CD14-positive monocyte (primary cell): ENCODE measurements at regions not wholly inside any gene's neighbourhood (a gene's known extent, or its start where the extent isn't known, plus 50 kb on each side); places are given as distances from the start of the nearest gene placed in this dataset.

Experiments
- DNase-seq, 3 donors: peaks; one replicate each; pipeline ENCODE4 v3.0.0-alpha.2; 2011 to 2022
- H2AFZ ChIP-seq: 2 replicates; pipeline ENCODE4 v1.6.0; 2012; ENCODE audit warnings: mild to moderate bottlenecking, low read depth, low read length, inconsistent platforms; ENCODE audit not compliant: insufficient read depth, poor library complexity, severe bottlenecking
- H3K27ac ChIP-seq, 2 donors: 1 replicate in 1 of 2; 2 replicates in 1 of 2; pipeline ENCODE4 v1.5.1; 2012 to 2013; ENCODE audit warnings: low read length in 2 of 2, control low read depth in 1 of 2, inconsistent platforms in 1 of 2, low read depth in 1 of 2, mild to moderate bottlenecking in 1 of 2
- H3K27me3 ChIP-seq, 2 donors: one replicate each; pipeline versions ENCODE4 v1.6.0 to v1.6.1; 2011 to 2013; ENCODE audit warnings: low read length in 2 of 2; ENCODE audit not compliant: control insufficient read depth in 2 of 2, insufficient read depth in 2 of 2
- H3K36me3 ChIP-seq, 2 donors: replicated peaks in 1 of 2; 1 replicate in 1 of 2; 2 replicates in 1 of 2; pipeline versions ENCODE4 v1.5.1 to v1.6.1; 2012 to 2013; ENCODE audit warnings: low read length in 2 of 2, control low read depth in 1 of 2, inconsistent platforms in 1 of 2, mild to moderate bottlenecking in 1 of 2; ENCODE audit not compliant: insufficient read depth in 2 of 2, control insufficient read depth in 1 of 2
- H3K4me1 ChIP-seq, 2 donors: 1 replicate in 1 of 2; 2 replicates in 1 of 2; pipeline versions ENCODE4 v1.5.1 to v1.6.1; 2012 to 2013; ENCODE audit warnings: low read length in 2 of 2, control low read depth in 1 of 2, inconsistent platforms in 1 of 2, mild to moderate bottlenecking in 1 of 2, moderate library complexity in 1 of 2; ENCODE audit not compliant: insufficient read depth in 2 of 2, control insufficient read depth in 1 of 2
- H3K4me2 ChIP-seq: replicated peaks from 2 replicates; pipeline ENCODE3; 2012; ENCODE audit warnings: low read length, moderate library complexity, mild to moderate bottlenecking; ENCODE audit not compliant: poor library complexity, severe bottlenecking; ENCODE audit errors: extremely low read depth
- H3K4me3 ChIP-seq, 3 experiments: fragments of 200-600 bp in 1 of 3; sonication (generic) in 1 of 3; replicated peaks in 1 of 3; 1 replicate in 2 of 3; 2 replicates in 1 of 3; pipeline ENCODE4 v1.5.1; 2011 to 2013; ENCODE audit warnings: low read length in 3 of 3, mild to moderate bottlenecking in 3 of 3, control low read depth in 2 of 3, low read depth in 2 of 3, inconsistent platforms in 1 of 3, moderate library complexity in 1 of 3
- H3K79me2 ChIP-seq: 2 replicates; pipeline ENCODE4 v1.6.0; 2012; ENCODE audit warnings: mild to moderate bottlenecking, control low read depth, inconsistent platforms, low read length, moderate library complexity; ENCODE audit not compliant: insufficient read depth
- H3K9ac ChIP-seq: 2 replicates; pipeline ENCODE4 v1.6.0; 2017; ENCODE audit warnings: low read length, mild to moderate bottlenecking; ENCODE audit not compliant: insufficient read depth, poor library complexity, severe bottlenecking
- H3K9me3 ChIP-seq, 2 donors: replicated peaks in 1 of 2; 1 replicate in 1 of 2; 2 replicates in 1 of 2; pipeline versions ENCODE4 v1.5.1 to v1.6.1; 2012 to 2013; ENCODE audit warnings: low read length in 2 of 2, control low read depth in 1 of 2; ENCODE audit not compliant: control insufficient read depth in 1 of 2, insufficient read depth in 1 of 2
- H4K20me1 ChIP-seq: 2 replicates; pipeline ENCODE4 v1.6.0; 2012; ENCODE audit warnings: mild to moderate bottlenecking, low read length, control low read depth, moderate library complexity; ENCODE audit not compliant: insufficient read depth
- H3K27ac Mint-ChIP-seq, 7 donors: one replicate each; pipeline ENCODE4 v1.8.0; 2020; ENCODE audit warnings: mild to moderate bottlenecking in 7 of 7, mixed read lengths in 7 of 7, moderate library complexity in 6 of 7, inconsistent platforms in 2 of 7
- H3K27me3 Mint-ChIP-seq, 3 donors: one replicate each; pipeline ENCODE4 v1.8.0; 2021 to 2022; ENCODE audit warnings: low read depth in 3 of 3, mild to moderate bottlenecking in 3 of 3, mixed read lengths in 3 of 3, moderate library complexity in 3 of 3, inconsistent platforms in 1 of 3
- H3K36me3 Mint-ChIP-seq, 2 donors: one replicate each; pipeline ENCODE4 v1.8.0; 2020; ENCODE audit warnings: mixed read lengths in 2 of 2, inconsistent platforms in 1 of 2, mild to moderate bottlenecking in 1 of 2
- H3K4me1 Mint-ChIP-seq: one replicate; pipeline ENCODE4 v1.8.0; 2020; ENCODE audit warnings: mild to moderate bottlenecking, mixed read lengths
- H3K4me3 Mint-ChIP-seq, 2 donors: one replicate each; pipeline ENCODE4 v1.8.0; 2020; ENCODE audit warnings: mild to moderate bottlenecking in 2 of 2, mixed read lengths in 2 of 2, moderate library complexity in 1 of 2
- H3K9me3 Mint-ChIP-seq, 7 donors: one replicate each; pipeline ENCODE4 v1.8.0; 2020 to 2022; ENCODE audit warnings: mixed read lengths in 7 of 7, mild to moderate bottlenecking in 6 of 7, moderate library complexity in 6 of 7, inconsistent platforms in 2 of 7
- WGBS: methylation state at CpG from one replicate; pipeline ENCODE4 v1.1.5; 2013; ENCODE audit warnings: missing lambda C conversion rate; ENCODE audit not compliant: insufficient coverage; 5-methylcytosine and 5-hydroxymethylcytosine counted together
- intact Hi-C, 2 donors: fragments of 100-400 bp; cut with micrococcal nuclease; formaldehyde crosslinking; loops; one replicate each; pipeline versions ENCODE4 v1.15.0 to v1.15.1; 2023
- TF ChIP-seq, protein P1 (sequence below): fragments of 200-600 bp; IDR thresholded peaks from one replicate; pipeline ENCODE4 v1.8.0; 2022; ENCODE audit warnings: antibody characterized with exemption, mild to moderate bottlenecking

DNA sequence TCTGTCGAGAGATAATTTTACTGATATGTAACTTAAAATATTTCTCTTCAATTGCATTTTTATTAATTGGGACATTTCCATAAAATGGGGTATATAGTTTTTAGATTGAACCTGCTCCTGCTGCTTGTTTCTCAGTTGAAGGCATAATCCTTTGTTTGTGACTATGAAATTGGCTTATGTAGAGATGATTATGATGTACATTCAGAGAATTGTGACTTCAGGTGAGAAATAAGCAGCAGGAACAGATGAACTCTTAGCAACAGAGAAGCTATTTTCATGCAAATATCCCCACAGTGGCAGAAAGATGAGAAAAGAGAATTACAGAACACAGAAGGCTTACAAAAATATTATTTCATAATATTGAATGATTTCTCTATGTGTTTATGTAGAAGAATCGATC is 1499.5 kb upstream of the ADGRL3 start:
- Mint-ChIP-seq H3K9me3 (peaks cover 0 to 2% (median 0%) of the 10 kb centered on the region in 7 donors), H3K27me3 (no peaks in the 10 kb centered on the region), H3K36me3 (no peaks in the 10 kb centered on the region), H3K27ac (no peak overlapping the region), H3K4me1 (peaks cover 5% of the 10 kb centered on the region), H3K4me3 (no peak overlapping the region)
- intact Hi-C loops: no loop called here
- WGBS: no CpG with 5 or more reads among the region's 2 CpGs
- H3K27me3 ChIP-seq: no peaks in the 10 kb centered on the region
- H3K4me2 ChIP-seq: no peak overlapping the region
- TF ChIP-seq, protein P1, sequence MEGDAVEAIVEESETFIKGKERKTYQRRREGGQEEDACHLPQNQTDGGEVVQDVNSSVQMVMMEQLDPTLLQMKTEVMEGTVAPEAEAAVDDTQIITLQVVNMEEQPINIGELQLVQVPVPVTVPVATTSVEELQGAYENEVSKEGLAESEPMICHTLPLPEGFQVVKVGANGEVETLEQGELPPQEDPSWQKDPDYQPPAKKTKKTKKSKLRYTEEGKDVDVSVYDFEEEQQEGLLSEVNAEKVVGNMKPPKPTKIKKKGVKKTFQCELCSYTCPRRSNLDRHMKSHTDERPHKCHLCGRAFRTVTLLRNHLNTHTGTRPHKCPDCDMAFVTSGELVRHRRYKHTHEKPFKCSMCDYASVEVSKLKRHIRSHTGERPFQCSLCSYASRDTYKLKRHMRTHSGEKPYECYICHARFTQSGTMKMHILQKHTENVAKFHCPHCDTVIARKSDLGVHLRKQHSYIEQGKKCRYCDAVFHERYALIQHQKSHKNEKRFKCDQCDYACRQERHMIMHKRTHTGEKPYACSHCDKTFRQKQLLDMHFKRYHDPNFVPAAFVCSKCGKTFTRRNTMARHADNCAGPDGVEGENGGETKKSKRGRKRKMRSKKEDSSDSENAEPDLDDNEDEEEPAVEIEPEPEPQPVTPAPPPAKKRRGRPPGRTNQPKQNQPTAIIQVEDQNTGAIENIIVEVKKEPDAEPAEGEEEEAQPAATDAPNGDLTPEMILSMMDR: no peak
- no peak overlapping the region for H3K27ac ChIP-seq
- H2AFZ ChIP-seq: no peak overlapping the region
- no peaks in the 10 kb centered on the region for H3K36me3 ChIP-seq
- H3K9ac ChIP-seq: no peak overlapping the region
- no peaks in the 10 kb centered on the region for H4K20me1 ChIP-seq
- H3K4me3 ChIP-seq: no peak overlapping the region
- H3K4me1 ChIP-seq: no peaks in the 10 kb centered on the region
- H3K79me2 ChIP-seq: no peaks in the 10 kb centered on the region
- DNase-seq: no peak
- no peaks in the 10 kb centered on the region for H3K9me3 ChIP-seq

DNA sequence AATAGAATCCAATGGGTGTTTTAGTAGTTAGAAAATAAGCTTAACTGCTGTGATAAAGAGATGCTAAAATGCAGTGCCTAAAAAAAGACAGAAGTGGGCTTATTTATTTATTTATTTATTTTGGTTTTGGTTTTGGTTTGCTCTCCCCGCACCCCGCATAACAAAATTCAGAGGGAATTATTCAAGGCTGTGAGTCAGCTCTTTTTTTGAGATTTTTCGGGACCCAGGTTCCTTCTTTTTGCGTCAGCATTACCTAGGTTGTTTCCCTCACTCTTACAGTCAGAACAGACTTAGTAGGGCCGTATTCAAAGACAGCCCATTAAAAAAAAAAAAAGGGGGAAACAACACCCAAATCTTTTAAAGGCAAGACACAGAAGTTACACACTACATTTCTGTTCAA is 1495.5 kb upstream of the ADGRL3 start:
- H3K27me3 Mint-ChIP-seq: no peaks in the 10 kb centered on the region
- H3K36me3 Mint-ChIP-seq: no peaks in the 10 kb centered on the region
- WGBS: no CpG with 5 or more reads among the region's 5 CpGs
- peak in 1 of 3 donors; percentile 27 for DNase-seq
- Histone ChIP-seq H3K9ac (no peak overlapping the region), H4K20me1 (no peaks in the 10 kb centered on the region), H3K4me3 (peak overlapping the region in 1 of 3 experiments; percentile 26), H3K4me1 (no peaks in the 10 kb centered on the region), H3K36me3 (no peaks in the 10 kb centered on the region), H2AFZ (no peak overlapping the region), H3K9me3 (no peaks in the 10 kb centered on the region), H3K4me2 (peak overlapping the region; percentile 34), H3K79me2 (no peaks in the 10 kb centered on the region), H3K27ac (no peak overlapping the region), H3K27me3 (no peaks in the 10 kb centered on the region)
- H3K4me1 Mint-ChIP-seq: peaks cover 5% of the 10 kb centered on the region
- no peaks in the 10 kb centered on the region for H3K9me3 Mint-ChIP-seq
- intact Hi-C loops: no loop called here
- H3K27ac Mint-ChIP-seq: no peak overlapping the region
- peak overlapping the region; percentile 18 to 73 for H3K4me3 Mint-ChIP-seq
- TF ChIP-seq, protein P1: no peak
